Duodenal mucosa (tissue), 2 donors: ENCODE measurements at regions not wholly inside any gene's neighbourhood (a gene's known extent, or its start where the extent isn't known, plus 50 kb on each side); places are given as distances from the start of the nearest gene placed in this dataset.
A peak's percentile ranks its signal among the peaks of the same experiment; 100 is the strongest.

Experiments used
- H3K27ac ChIP-seq: one replicate; pipeline ENCODE4 v1.7.0; 2013; ENCODE audit warnings: low read depth, low read length
- H3K27me3 ChIP-seq, 2 donors: one replicate each; pipeline ENCODE4 v1.7.0; 2013; ENCODE audit warnings: low read length in 2 of 2, control low read depth in 1 of 2; ENCODE audit not compliant: insufficient read depth in 2 of 2, control insufficient read depth in 1 of 2
- H3K36me3 ChIP-seq, 2 donors: one replicate each; pipeline ENCODE4 v1.7.0; 2013; ENCODE audit warnings: low read length in 2 of 2, control low read depth in 1 of 2; ENCODE audit not compliant: insufficient read depth in 2 of 2, control insufficient read depth in 1 of 2
- H3K4me1 ChIP-seq, 2 donors: one replicate each; pipeline ENCODE4 v1.7.0; 2013; ENCODE audit warnings: low read length in 2 of 2, control low read depth in 1 of 2; ENCODE audit not compliant: insufficient read depth in 2 of 2, control insufficient read depth in 1 of 2
- H3K4me3 ChIP-seq, 2 donors: one replicate each; pipeline ENCODE4 v1.7.0; 2013; ENCODE audit warnings: low read length in 2 of 2, low read depth in 1 of 2
- H3K9ac ChIP-seq, 2 donors: one replicate each; pipeline ENCODE4 v1.7.0; 2013; ENCODE audit warnings: low read length in 2 of 2, low read depth in 1 of 2
- H3K9me3 ChIP-seq, 2 donors: one replicate each; pipeline ENCODE4 v1.7.0; 2013; ENCODE audit warnings: low read length in 2 of 2, control low read depth in 1 of 2; ENCODE audit not compliant: control insufficient read depth in 1 of 2

DNA sequence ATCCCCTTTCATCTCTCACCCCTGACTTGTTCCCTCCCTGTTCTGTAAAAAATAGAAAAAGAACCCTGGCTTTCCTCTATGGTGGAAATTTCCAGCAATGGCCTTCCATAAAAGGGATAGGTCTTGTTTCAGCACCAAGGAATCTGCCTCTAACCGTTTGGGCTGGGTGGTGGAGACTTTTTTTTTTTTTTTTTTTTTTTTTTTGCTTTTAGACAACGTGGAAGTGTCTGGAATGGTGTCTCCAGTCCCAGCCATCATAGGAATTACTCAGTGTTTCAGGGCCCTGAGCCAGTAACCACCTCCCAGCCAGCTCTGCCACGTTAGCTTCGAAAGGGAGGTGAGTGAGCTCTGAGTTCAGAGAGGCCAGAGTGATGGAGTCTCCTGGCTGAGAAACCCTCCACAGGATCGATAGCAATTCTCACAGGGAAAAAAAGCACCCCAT lies 97.3 kb upstream of the COL1A2 start:
- peaks cover 5 to 22% of the 10 kb centered on the region in 2 donors for H3K4me1 ChIP-seq
- no peaks in the 10 kb centered on the region for H3K27me3 ChIP-seq
- peak overlapping the region; percentile 22 for H3K27ac ChIP-seq

DNA sequence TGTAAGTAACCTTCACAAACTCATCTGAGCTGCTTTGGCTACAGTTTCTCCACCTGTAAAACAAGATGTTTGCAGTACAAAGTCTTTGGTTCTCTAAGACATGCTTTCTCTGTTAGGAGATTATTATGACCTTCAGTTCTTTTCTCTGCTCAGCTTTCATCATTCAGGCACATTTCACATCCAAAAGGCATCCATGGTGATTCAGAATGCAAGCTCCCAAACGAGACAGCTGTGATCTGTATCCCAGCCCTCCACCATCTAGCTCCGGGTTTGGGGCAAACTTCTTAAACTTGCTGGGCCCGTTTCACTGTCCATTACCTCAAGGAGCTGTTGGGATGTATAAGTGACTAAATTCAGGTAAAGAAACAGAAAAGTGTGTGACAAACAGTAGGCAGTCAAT lies 95.8 kb upstream of the COL1A2 start:
- peaks cover 5 to 22% of the 10 kb centered on the region in 2 donors for H3K4me1 ChIP-seq
- no peak overlapping the region for H3K4me3 ChIP-seq
- H3K27ac ChIP-seq = no peak overlapping the region

More for the DNA sequence above, 97.3 kb upstream of the COL1A2 start:
- Histone ChIP-seq H3K9me3 (no peaks in the 10 kb centered on the region), H3K9ac (no peak overlapping the region), H3K4me3 (no peak overlapping the region), H3K36me3 (no peaks in the 10 kb centered on the region)

DNA sequence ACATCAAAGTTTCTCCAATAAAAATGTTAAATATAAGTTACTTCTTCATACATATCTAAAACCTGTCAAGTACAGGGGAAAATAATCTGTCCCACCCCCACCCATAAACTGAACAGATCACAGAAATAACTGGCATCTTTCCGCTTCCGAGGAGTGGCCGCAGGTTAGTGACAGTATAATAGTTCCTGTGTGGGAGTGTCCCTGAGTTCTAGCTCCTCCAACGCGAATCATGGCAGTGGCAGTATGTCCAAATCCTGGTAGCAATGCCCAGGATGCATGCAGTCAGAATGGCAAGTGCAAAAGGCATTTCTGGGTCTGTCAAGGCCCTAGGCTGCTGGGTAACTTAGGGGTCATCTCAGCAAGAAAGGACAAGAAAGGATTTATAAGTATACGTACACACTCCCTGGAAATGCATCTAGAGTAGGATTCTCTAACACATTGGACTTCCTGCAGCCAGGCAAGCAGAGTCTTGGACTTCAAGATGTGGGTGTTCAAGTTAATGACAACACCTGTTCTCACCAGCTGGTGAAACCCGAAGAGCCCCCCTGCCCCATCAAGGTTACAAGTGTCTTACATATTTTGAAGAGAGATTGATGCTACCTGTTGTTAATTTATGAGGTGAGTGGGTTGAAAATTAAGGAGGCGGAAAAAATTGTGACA lies 94.4 kb upstream of the COL1A2 start:
- Histone ChIP-seq H3K9me3 (peaks cover 0 to 2% of the 10 kb centered on the region in 2 donors), H3K9ac (no peak overlapping the region), H3K4me3 (no peak overlapping the region), H3K4me1 (peaks cover 5 to 22% of the 10 kb centered on the region in 2 donors), H3K27me3 (no peaks in the 10 kb centered on the region), H3K27ac (no peak overlapping the region), H3K36me3 (no peaks in the 10 kb centered on the region)

More for the DNA sequence above, 95.8 kb upstream of the COL1A2 start:
- H3K27me3 ChIP-seq = no peaks in the 10 kb centered on the region
- H3K9me3 ChIP-seq = no peaks in the 10 kb centered on the region
- no peak overlapping the region for H3K9ac ChIP-seq
- H3K36me3 ChIP-seq = no peaks in the 10 kb centered on the region

DNA sequence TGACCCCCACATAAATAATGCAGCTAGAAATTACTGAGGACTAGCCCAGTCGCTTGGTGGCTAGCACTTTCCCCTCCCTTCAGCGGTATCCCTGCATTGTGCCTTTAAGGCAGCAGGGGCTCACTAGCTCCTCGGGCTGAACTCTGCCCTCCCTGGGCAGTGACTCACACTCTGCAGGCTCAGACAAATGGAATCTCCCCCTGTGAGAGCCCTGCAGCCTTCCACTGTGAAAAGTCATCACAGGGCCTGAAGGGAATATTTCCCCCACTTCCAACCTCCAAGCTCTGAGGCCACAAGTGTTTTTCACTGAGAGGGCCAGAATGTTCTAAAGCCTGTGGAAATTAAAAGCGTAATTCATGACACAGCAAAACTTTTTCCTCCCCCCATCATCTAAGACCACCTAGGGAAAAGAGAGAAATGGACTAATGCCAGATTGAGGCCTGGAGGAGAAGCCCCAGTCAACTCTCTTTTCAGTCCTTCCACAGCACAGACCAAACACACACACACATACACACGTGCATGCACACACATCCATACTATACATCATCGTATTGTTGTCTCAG lies 93.6 kb upstream of the COL1A2 start:
- Histone ChIP-seq H3K9ac (no peak overlapping the region), H3K27ac (peak overlapping the region; percentile 37), H3K4me1 (peaks cover 5 to 22% of the 10 kb centered on the region in 2 donors)

DNA sequence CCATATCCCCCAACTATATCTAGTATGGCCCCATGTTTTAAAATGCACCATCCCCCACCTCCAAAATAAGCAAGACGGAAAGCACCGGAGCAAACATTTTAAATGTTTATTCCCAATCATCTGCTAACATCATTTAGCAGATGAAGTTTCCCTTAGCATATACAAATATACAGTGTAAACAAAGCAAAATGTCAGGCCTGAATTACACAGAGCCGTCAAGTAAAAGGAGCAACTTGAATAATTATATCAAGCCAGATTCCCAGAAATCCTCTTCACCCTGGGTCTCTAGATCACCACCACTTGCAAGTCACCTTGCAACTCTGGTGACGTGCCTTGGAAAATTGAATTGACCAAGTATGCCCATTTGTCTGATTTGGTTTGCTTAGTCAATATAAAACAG lies 91.6 kb upstream of the COL1A2 start:
- H3K9ac ChIP-seq = no peak overlapping the region
- H3K27ac ChIP-seq = no peak overlapping the region

More for the DNA sequence above, 93.6 kb upstream of the COL1A2 start:
- H3K9me3 ChIP-seq = peaks cover 0 to 2% of the 10 kb centered on the region in 2 donors
- no peaks in the 10 kb centered on the region for H3K27me3 ChIP-seq
- no peak overlapping the region for H3K4me3 ChIP-seq
- H3K36me3 ChIP-seq = no peaks in the 10 kb centered on the region

DNA sequence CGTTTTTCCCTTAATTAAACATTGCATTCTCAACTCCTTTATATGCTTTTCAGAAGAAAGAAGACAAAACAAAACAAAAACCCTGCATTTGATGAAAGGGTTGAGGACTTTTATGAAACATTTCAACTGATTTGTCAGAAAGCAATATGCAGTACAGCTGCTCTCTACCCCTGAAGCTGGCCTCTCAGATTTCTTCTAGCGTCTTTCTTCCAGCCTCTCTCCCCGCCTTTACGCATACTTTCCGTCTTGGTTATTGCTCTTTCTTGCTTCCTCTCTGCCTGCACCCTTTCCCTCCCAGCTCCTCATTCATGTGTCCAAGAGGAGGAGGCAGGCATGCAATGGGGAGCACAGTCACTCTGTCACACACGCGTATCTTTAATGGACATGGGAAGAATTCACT lies 91.0 kb upstream of the COL1A2 start:
- H3K4me3 ChIP-seq = no peak overlapping the region

More for the DNA sequence above, 91.6 kb upstream of the COL1A2 start:
- Histone ChIP-seq H3K36me3 (no peaks in the 10 kb centered on the region), H3K4me3 (no peak overlapping the region), H3K27me3 (no peaks in the 10 kb centered on the region), H3K9me3 (peaks cover 0 to 2% of the 10 kb centered on the region in 2 donors), H3K4me1 (peaks cover 5 to 19% of the 10 kb centered on the region in 2 donors)

DNA sequence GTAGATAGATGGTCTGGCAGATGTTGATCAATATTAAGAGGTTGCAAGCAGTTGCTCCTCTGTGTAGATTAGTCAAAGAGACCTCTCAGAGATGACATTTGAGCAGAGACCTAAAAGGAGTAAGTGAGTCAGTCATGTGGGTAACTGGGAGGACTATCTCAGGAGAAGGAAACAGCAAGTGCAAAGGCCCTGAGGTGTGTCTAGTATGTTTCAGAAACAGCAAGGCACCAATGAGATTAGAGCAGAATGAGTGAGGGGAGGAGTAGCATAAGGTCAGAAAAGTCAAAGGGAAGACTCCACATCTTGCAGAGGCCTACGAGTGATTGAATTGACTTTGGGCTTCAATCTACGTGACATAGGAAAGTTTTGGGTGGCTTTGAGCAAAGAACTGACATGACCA lies 89.8 kb upstream of the COL1A2 start:
- H3K9me3 ChIP-seq = peaks cover 0 to 2% of the 10 kb centered on the region in 2 donors
- H3K27ac ChIP-seq = no peak overlapping the region
- H3K27me3 ChIP-seq = no peaks in the 10 kb centered on the region
- H3K4me3 ChIP-seq = no peak overlapping the region
- no peaks in the 10 kb centered on the region for H3K36me3 ChIP-seq
- H3K9ac ChIP-seq = no peak overlapping the region
- peaks cover 5 to 19% of the 10 kb centered on the region in 2 donors for H3K4me1 ChIP-seq

More for the DNA sequence above, 91.0 kb upstream of the COL1A2 start:
- Histone ChIP-seq H3K9ac (no peak overlapping the region), H3K36me3 (no peaks in the 10 kb centered on the region), H3K27ac (no peak overlapping the region), H3K4me1 (peaks cover 5 to 19% of the 10 kb centered on the region in 2 donors), H3K27me3 (no peaks in the 10 kb centered on the region), H3K9me3 (peaks cover 0 to 2% of the 10 kb centered on the region in 2 donors)

DNA sequence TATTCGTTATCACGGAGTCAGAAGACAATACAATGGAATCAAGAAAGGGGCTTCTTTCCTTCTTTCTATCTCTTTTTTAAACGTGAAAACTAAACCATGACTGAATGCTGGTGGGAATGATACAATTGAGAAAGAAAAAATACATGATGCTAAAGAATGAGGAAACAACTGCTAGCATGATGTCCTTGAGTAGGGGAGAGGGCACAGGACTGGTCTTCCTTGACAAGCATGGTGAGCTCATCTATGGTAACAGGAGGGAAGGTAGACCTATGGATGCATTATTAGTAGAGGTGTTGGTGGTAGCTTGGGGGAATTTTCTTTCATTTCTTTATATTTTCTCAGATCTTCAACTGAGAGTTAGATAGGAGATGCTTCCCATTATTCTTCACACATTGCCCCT lies 88.9 kb upstream of the COL1A2 start:
- peaks cover 5 to 10% of the 10 kb centered on the region in 2 donors for H3K4me1 ChIP-seq
- no peaks in the 10 kb centered on the region for H3K36me3 ChIP-seq
- H3K9me3 ChIP-seq = peaks cover 0 to 2% of the 10 kb centered on the region in 2 donors
- H3K27ac ChIP-seq = no peak overlapping the region
- no peak overlapping the region for H3K4me3 ChIP-seq
- no peaks in the 10 kb centered on the region for H3K27me3 ChIP-seq
- no peak overlapping the region for H3K9ac ChIP-seq

DNA sequence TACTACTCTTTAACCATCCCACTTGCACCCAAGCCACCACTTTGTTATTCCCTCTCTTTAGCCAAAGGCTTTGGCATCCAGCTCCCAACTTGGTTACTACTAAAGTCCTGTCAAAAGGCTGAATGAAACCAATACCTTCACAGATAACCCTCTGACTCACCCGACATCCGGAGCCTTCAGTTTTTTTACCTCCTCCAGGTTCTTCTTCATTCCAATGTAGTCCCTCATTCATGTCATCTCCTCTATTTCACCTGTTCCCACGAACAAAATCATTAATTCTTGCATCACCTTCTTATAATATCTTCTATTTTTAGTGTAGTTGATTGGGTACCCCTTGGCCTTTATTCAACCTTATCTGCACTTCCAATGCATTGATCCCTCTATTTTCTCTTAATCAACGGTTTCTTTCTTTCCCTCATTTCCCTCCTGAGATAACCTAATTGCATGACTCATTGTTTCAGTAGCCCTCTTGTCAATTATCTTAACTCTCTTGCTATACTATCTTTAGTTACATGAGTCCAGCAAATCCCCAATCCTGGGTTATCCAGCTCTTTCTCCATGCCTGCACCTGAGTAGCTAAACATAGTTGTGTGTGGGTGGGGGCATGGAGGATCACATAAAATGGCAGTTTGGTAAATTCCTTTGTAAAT lies 87.2 kb upstream of the COL1A2 start:
- Histone ChIP-seq H3K4me3 (no peak overlapping the region), H3K9me3 (peaks cover 0 to 2% of the 10 kb centered on the region in 2 donors), H3K27ac (no peak overlapping the region), H3K9ac (no peak overlapping the region), H3K36me3 (no peaks in the 10 kb centered on the region), H3K4me1 (no peaks in the 10 kb centered on the region), H3K27me3 (no peaks in the 10 kb centered on the region)

DNA sequence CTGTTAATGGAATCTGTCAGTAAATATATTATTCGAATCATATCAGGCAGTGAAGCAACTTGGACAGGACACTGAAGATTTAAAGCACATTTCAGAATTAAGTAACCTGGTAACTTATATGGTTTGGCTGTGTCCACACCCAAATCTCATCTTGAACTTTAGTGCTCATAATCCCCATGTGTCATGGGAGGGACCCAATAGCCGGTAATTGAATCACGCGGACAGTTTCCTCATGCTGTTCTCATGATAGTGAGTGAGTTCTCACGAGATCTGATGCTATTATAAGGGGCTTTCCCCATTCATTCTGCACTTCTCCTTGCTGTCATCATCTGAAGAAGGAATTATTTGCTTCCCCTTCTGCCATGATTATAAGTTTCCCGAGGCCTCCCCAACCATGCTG lies 83.2 kb upstream of the COL1A2 start:
- Histone ChIP-seq H3K4me3 (no peak overlapping the region), H3K36me3 (no peaks in the 10 kb centered on the region), H3K9me3 (no peaks in the 10 kb centered on the region), H3K27ac (no peak overlapping the region), H3K27me3 (no peaks in the 10 kb centered on the region), H3K9ac (no peak overlapping the region), H3K4me1 (no peaks in the 10 kb centered on the region)
